GM12891 (cell line): ENCODE measurements at regions not wholly inside any gene's neighbourhood (a gene's known extent, or its start where the extent isn't known, plus 50 kb on each side); places are given as distances from the start of the nearest gene placed in this dataset.

Experiments
- PAX5 ChIP-seq: IDR thresholded peaks from 2 replicates; pipeline ENCODE4 v1.6.1; 2011; ENCODE audit warnings: low read length, moderate library complexity, mild to moderate bottlenecking; ENCODE audit not compliant: insufficient read depth, severe bottlenecking
- POLR2A ChIP-seq: IDR thresholded peaks from 2 replicates; pipeline ENCODE4 v1.6.1; 2011; ENCODE audit warnings: low read depth, low read length, control low read depth
- POLR2AphosphoS5 ChIP-seq: IDR thresholded peaks from 2 replicates; pipeline ENCODE4 v1.6.1; 2011; ENCODE audit warnings: low read depth, low read length, control low read depth
- POU2F2 ChIP-seq: IDR thresholded peaks from 2 replicates; pipeline ENCODE4 v1.6.1; 2011; ENCODE audit warnings: low read depth, mild to moderate bottlenecking, control low read depth, low read length, moderate library complexity
- TAF1 ChIP-seq: IDR thresholded peaks from 2 replicates; pipeline ENCODE4 v1.6.1; 2011; ENCODE audit warnings: low read depth, low read length, control low read depth

- TF ChIP-seq POLR2AphosphoS5 (no peak), TAF1 (no peak), POLR2A (no peak), PAX5 (no peak), POU2F2 (no peak)
Observed at GRCh38 chr12:115354007-115354890, 670.3 kb upstream of the TBX3 start.
